HCEC 1CT (cell line): ENCODE measurements at regions not wholly inside any gene's neighbourhood (a gene's known extent, or its start where the extent isn't known, plus 50 kb on each side); places are given as distances from the start of the nearest gene placed in this dataset.
"Not testable (repeated sequence)": the region's sequence is repeated elsewhere in the genome, so short reads cannot be mapped to it uniquely, and the experiment has no call there.

Experiments used
- DNase-seq: peaks from one replicate; pipeline ENCODE4 v3.0.0-alpha.2; 2017

DNA sequence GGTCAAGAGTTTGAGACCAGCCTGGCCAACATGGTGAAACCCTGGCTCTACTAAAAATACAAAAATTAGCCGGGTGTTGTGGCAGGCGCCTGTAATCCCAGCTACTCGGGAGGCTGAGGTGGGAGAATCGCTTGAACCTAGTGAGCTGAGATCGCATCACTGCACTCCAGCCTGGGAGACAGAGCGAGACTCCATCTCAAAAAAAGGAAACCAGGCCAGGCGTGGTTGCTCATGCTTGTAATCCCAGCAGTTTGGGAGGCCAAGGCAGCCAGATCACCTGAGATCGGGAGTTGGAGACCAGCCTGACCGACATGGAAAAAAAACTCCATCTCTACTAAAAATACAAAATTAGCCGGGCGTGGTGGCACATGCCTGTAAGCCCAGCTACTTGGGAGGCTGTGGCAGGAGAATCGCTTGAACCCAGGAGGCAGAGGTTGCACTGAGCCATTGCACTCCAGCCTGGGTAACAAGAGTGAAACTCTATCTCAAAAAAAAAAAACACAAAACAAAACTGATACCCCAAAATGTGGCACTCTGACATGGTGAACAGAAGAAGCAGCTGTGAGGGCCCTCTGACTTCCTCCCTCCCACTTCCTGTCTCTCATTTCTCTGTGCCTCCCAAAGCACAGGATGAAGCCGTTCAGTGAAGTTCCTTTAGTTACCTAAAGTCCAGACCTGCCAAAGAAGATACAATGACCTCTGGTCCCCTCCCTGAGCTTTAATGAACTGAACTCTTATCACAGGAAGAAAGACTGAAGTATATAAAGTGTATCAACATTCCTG lies 93.2 kb upstream of the GRIN2A start:
- not testable (repeated sequence) for DNase-seq

DNA sequence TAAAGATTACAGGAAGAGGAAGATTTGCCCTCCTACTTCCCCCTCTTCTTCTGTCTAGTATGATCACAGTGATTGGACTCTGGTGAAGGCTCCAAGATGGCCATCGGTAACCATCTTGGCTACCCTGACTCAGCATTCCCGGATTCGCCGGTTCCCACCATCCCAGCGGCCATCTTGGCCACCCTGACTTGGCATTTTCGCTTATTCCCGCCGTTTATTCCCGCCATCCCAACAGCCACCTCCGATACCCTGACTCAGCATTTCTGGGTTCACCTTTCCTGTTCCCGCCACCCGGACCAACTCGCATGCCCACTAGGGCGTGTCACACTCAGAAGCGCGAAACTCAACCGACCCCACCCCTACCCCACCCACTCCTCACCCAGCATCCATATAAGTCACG lies 95.4 kb upstream of the GRIN2A start:
- no peak for DNase-seq

DNA sequence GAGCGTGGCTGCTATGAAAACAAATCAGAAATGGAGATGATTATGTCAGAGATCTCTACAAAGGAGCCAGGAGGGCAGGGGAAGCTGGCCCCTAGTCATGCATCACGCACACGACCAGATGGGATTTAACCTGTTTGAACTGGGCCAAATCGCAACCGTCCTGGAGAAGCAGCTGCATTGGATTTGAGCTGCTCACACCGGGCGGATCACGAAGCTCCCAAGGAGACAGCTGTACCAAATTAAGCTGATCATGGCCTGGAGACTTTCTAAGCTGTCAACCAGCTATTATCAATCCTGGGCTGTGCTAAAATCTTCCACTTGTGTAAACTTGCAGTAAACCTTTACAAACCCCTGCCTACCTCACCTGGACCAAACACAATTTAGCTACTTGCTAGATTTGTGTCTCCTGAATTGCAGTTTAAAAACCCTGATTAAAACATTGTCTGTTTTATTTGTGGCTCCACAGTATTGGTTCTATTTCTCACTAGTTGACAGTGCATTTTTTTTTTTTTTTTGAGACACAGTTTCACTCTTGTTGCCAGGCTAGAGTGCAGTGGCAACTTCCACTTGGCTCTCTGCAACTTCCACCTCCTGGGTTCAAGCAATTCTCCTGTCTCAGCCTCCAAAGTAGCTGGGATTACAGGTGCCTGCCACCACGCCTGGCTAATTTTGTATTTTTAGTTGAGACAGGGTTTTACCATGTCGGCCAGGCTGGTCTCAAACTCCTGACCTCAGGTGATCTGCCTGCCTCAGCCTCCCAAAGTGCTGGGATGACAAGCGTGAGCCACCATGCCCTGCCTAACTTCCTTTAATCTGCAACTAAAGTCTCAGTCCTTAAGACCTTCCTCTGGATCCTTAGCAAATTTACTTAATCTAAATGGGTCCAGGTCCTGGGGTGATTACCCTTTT lies 98.3 kb upstream of the GRIN2A start:
- DNase-seq = no peak

- no peak for DNase-seq
Observed at GRCh38 chr16:10282367-10282766, 100.1 kb upstream of the GRIN2A start.

DNA sequence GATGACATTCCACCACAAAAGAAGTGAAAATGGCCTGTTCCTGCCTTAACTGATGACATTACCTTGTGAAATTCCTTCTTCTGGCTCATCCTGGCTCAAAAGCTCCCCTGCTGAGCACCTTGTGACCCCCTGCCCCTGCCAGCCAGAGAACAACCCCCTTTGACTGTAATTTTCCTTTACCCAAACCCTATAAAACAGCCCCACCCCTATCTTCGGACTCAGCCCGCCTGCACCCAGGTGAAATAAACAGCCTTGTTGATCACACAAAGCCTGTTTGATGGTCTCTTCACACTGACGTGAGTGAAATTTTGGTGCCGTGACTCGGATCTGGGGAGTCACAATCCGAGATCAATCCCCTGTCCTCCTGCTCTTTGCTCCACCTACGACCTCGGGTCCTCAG lies 101.0 kb upstream of the GRIN2A start:
- DNase-seq = not testable (repeated sequence)

- DNase-seq = not testable (repeated sequence)
Observed at GRCh38 chr16:10290467-10291105, 95.3 kb upstream of the ATF7IP2 start.

DNA sequence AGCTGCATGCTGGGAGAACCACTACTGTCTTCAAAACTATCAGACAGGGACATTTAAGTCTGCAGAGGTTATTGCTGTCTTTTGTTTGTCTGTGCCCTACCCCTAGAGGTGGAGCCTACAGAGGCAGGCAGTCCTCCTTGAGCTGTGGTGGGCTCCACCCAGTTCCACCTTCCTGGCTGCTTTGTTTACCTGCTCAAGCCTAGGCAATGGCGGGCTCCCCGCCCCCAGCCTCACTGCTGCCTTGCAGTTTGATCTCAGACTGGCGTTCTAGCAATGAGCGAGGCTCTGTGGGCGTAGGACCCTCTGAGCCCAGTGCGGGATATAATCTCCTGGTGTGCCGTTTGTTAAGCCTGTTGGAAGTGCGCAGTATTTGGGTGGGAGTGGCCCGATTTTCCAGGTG lies 93.7 kb upstream of the ATF7IP2 start:
- not testable (repeated sequence) for DNase-seq

- DNase-seq = not testable (repeated sequence)
Observed at GRCh38 chr16:10292976-10293375, 92.9 kb upstream of the ATF7IP2 start.

GRCh38 chr16:10294153-10294552 lies 91.7 kb upstream of the ATF7IP2 start:
- not testable (repeated sequence) for DNase-seq

- no peak for DNase-seq
Observed at GRCh38 chr16:10296956-10297340, 88.9 kb upstream of the ATF7IP2 start.

GRCh38 chr16:10297341-10298006 lies 88.4 kb upstream of the ATF7IP2 start:
- no peak for DNase-seq

DNA sequence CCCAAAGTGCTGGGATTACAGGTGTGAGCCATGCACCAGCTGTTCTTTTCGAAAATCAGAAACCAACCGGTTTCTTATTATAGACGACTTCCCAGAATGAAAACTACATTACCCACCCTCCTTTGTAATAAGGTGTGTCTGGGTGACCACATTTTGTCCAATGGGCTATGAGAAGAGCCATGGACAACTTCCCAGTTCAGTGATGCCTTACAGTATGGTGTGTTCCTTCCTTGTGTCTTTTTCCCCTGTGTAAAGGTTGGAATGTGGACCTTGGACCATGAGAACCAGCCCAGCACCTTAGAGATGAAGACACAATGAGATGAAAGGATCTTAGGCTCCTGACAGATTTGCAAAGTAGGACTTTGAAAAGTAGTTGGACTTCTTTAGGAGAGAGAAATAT lies 85.0 kb upstream of the ATF7IP2 start:
- no peak for DNase-seq

DNA sequence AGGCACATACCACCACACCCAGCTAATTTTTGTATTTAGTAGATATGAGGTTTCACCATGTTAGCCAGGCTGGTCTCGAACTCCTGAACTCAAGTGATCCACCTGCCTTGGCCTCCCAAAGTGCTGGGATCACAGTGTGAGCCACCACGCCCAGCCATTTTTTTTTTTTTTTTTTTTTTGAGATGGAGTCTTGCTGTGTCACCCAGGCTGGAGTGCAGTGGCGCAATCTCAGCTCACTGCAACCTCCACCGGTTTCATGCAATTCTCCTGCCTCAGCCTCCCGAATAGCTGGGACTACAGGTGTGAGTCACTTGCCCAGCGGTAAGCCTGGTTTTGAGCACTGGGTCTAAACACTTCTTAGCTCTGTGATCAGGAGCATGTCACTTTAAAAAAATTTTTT lies 84.3 kb upstream of the ATF7IP2 start:
- not testable (repeated sequence) for DNase-seq

DNA sequence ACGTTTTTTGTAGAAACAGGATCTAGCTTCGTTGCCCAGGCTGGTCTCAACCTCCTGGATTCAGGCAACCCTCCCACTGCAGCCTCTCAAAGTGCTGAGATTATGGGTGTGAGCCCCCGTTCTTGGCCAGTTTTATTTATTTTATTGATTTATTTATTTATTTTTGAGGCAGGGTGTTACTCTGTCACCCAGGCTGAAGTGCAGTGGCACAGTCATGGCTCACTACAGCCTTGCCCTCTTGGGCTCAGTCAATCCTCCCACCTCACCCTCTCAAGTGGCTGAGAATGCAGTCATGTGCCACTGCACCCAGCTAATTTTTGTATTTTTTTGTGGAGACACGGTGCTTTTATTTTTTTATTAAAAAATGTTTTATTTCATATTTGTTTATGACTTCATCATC lies 79.9 kb upstream of the ATF7IP2 start:
- DNase-seq = no peak

DNA sequence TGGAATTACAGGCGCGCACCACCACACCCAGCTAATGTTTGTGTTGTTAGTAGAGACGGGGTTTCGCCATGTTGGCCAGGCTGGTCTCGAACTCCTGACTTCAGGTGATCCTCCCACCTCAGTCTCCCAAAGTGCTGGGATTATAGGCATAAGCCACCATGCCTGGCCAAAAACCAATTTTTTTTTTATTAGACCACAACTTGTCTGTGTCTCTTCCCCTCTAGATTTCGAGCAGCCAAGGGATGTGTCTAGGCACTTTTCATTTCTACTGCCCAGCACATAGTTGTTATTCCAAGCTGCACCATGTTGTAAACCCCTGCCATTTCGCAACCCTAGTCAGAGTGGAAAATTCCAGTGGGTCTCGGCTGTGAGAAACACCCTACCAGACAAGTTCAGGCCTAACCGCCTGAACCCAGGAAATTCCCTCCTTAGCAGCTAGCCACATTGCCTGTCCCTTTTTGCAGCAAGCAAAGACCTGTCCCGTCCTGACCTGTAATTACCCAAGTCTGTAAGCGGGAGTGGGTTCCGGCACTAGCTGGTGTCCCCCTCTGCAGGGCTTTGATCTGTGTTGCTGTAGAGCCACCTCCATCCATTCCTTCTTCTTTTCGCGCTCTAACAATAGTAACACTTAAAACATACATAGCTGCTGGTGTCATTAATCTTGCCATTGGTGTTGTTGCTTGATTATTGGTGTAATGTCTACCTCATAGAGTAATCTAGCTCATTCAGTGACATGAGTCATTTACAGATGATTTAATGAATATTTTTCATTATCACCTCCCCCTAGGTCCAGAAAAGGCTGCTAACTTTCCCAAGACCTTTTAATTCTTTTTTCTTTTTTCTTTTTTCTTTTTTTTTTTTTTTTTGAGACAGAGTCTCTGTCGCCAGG lies 77.3 kb upstream of the ATF7IP2 start:
- no peak for DNase-seq

GRCh38 chr16:10309271-10309932 lies 76.5 kb upstream of the ATF7IP2 start:
- no peak for DNase-seq

GRCh38 chr16:10312008-10312407 lies 73.9 kb upstream of the ATF7IP2 start:
- DNase-seq = no peak

GRCh38 chr16:10312784-10313724 lies 72.8 kb upstream of the ATF7IP2 start:
- DNase-seq = no peak

DNA sequence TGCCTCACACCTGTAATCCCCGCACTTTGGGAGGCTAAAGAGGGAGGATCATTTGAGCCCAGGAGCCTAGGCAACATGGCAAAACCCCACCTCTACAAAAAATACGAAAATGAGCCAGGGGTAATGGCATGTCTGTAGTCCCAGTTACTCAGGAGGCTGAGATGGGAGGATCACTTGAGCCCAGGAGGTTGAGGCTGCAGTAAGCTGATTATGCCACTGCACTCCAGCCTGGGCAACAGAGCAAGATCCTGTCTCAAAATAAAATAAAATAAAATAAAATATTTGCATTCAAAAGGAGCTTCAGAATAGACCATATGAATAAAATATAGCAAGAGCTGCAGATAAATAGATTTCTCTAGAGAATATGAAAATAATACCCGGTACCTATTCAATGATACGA lies 71.5 kb upstream of the ATF7IP2 start:
- DNase-seq = no peak

- no peak for DNase-seq
Observed at GRCh38 chr16:10314811-10315210, 71.0 kb upstream of the ATF7IP2 start.
